Heart left ventricle (tissue), 13 donors: ENCODE measurements at regions not wholly inside any gene's neighbourhood (a gene's known extent, or its start where the extent isn't known, plus 50 kb on each side); places are given as distances from the start of the nearest gene placed in this dataset.

ENCODE experiments used
- POLR2A ChIP-seq, 2 donors: fragments of 450-650 bp; IDR thresholded peaks; one replicate each; pipeline ENCODE4 v1.6.1; 2017; ENCODE audit warnings: antibody characterized with exemption in 2 of 2, mild to moderate bottlenecking in 2 of 2, moderate library complexity in 2 of 2
- TF ChIP-seq, protein P1 (sequence below), 12 donors: fragments of 200-600 bp; sonication (generic) in 4 of 12; IDR thresholded peaks; one replicate each; pipeline versions ENCODE4 v1.5.0 to v1.8.0; 2018 to 2022; ENCODE audit warnings: antibody characterized with exemption in 12 of 12, mild to moderate bottlenecking in 5 of 12
- donor health status: ischemic (EF 13 %, LVEDD 7.1; RV severe dilation, severe dysfunction).
- donor health status: DM: no; HTN: yes; CAD: no.
- donor health status: DM: no; HTN: no; CAD: no.
- donor health status: ischemic (EF 25% LVEDD 6.9; RV normal size, moderate dysfunction).
- donor health status: ischemic (EF 25% LVEDD 5.7; RV mildly dilated, moderate dysfunction).
- donor health status: ischemic (EF 35%, LVEDD 5.7; RV mildly dilated, moderate dysfunction).
- donor health status: nonischemic (EF 11% LVEDD 7.7; RV severe dilation, severe dysfunction).
- donor health status: DM: yes; HTN: yes; CAD: no.
- donor health status: PGD.
- donor health status: ischemic (EF 29% LVEDD 5.4; RV normal size, mild dysfunction).
- donor health status: nonischemic (EF 23%, LVEDD 6.1; RV moderate dilation, normal function).

DNA sequence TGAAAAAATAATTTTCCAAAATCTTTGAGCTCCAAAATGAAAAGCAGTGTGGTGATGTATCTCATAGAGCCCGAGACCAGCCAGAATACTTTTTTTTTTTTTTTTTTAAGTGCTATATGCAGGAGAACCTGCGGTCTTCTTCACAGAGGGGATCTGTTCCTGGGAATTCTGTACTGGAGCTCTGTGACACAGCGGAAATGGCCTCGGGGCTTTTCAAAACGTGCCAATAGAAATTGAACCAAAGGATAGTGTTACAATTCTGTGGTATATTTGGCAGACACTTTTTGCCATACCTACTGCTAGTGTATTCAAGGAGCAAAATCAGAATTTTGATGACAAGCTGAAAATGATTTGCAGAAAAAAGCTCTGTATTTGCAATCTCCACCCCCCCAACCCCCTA lies 1429.3 kb upstream of the LRRTM3 start:
- TF ChIP-seq, protein P1, sequence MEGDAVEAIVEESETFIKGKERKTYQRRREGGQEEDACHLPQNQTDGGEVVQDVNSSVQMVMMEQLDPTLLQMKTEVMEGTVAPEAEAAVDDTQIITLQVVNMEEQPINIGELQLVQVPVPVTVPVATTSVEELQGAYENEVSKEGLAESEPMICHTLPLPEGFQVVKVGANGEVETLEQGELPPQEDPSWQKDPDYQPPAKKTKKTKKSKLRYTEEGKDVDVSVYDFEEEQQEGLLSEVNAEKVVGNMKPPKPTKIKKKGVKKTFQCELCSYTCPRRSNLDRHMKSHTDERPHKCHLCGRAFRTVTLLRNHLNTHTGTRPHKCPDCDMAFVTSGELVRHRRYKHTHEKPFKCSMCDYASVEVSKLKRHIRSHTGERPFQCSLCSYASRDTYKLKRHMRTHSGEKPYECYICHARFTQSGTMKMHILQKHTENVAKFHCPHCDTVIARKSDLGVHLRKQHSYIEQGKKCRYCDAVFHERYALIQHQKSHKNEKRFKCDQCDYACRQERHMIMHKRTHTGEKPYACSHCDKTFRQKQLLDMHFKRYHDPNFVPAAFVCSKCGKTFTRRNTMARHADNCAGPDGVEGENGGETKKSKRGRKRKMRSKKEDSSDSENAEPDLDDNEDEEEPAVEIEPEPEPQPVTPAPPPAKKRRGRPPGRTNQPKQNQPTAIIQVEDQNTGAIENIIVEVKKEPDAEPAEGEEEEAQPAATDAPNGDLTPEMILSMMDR (IDR thresholded peaks at IDR 0.05), result no peak
- no peak for TF ChIP-seq POLR2A (IDR thresholded peaks at IDR 0.05)
